Esophagus squamous epithelium (tissue), 4 donors: ENCODE measurements at regions not wholly inside any gene's neighbourhood (a gene's known extent, or its start where the extent isn't known, plus 50 kb on each side); places are given as distances from the start of the nearest gene placed in this dataset.

Experiments
- POLR2A ChIP-seq, 4 donors: fragments of 450-650 bp; IDR thresholded peaks; one replicate each; pipeline ENCODE4 v1.6.1; 2017; ENCODE audit warnings: antibody characterized with exemption in 4 of 4, mild to moderate bottlenecking in 4 of 4, moderate library complexity in 3 of 4
- TF ChIP-seq, protein P1 (sequence below), 6 experiments: fragments of 450-650 bp in 4 of 6; fragments of 200-600 bp in 2 of 6; sonication (generic) in 2 of 6; IDR thresholded peaks; one replicate each; pipeline ENCODE4 v1.5.1; 2016 to 2019; ENCODE audit warnings: antibody characterized with exemption in 6 of 6, mild to moderate bottlenecking in 4 of 6, moderate library complexity in 4 of 6

DNA sequence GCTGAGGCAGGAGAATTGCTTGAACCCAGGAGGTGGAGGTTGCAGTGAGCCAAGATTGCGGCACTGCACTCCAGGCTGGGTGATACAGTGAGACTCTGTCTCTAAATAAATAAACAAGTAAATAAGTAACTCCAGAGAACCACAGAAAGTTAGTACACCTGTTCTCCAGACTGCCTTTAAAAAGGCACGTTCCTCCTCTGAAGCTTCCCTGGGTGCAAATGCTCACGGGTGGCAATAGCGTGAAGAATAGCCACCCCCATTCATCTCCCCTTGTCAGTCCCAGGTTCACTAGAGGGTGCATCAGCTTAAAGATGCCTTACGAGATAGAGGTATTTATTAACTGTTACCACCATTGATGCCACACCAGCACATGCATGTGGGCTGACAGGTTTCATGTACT, 64.3 kb upstream of the RTN4 start:
- TF ChIP-seq, protein P1, sequence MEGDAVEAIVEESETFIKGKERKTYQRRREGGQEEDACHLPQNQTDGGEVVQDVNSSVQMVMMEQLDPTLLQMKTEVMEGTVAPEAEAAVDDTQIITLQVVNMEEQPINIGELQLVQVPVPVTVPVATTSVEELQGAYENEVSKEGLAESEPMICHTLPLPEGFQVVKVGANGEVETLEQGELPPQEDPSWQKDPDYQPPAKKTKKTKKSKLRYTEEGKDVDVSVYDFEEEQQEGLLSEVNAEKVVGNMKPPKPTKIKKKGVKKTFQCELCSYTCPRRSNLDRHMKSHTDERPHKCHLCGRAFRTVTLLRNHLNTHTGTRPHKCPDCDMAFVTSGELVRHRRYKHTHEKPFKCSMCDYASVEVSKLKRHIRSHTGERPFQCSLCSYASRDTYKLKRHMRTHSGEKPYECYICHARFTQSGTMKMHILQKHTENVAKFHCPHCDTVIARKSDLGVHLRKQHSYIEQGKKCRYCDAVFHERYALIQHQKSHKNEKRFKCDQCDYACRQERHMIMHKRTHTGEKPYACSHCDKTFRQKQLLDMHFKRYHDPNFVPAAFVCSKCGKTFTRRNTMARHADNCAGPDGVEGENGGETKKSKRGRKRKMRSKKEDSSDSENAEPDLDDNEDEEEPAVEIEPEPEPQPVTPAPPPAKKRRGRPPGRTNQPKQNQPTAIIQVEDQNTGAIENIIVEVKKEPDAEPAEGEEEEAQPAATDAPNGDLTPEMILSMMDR (IDR thresholded peaks at IDR 0.05): no peak
- TF ChIP-seq POLR2A (IDR thresholded peaks at IDR 0.05): no peak
